Loucy (cell line): ENCODE measurements at regions not wholly inside any gene's neighbourhood (a gene's known extent, or its start where the extent isn't known, plus 50 kb on each side); places are given as distances from the start of the nearest gene placed in this dataset.

Experiments used
- H2AFZ ChIP-seq: fragments of 200-600 bp; sonication (generic); 2 replicates; pipeline ENCODE4 v1.6.0; 2016; ENCODE audit warnings: antibody characterized with exemption, mild to moderate bottlenecking, low read length, moderate library complexity
- H3F3A ChIP-seq: fragments of 200-600 bp; 2 replicates; pipeline ENCODE4 v1.6.0; 2016; ENCODE audit warnings: antibody characterized with exemption, low read depth, mild to moderate bottlenecking
- H3K27me3 ChIP-seq: fragments of 200-600 bp; sonication (generic); 2 replicates; pipeline ENCODE4 v1.6.1; 2014; ENCODE audit warnings: low read length, mild to moderate bottlenecking; ENCODE audit not compliant: insufficient read depth, poor library complexity, severe bottlenecking
- H3K36me3 ChIP-seq: fragments of 200-600 bp; sonication (generic); 2 replicates; pipeline ENCODE4 v1.6.1; 2016; ENCODE audit warnings: low read length; ENCODE audit not compliant: insufficient read depth
- H3K4me1 ChIP-seq: fragments of 200-600 bp; sonication (generic); 2 replicates; pipeline ENCODE4 v1.5.1; 2014; ENCODE audit warnings: low read length, mild to moderate bottlenecking; ENCODE audit not compliant: insufficient read depth, poor library complexity, severe bottlenecking
- H3K4me2 ChIP-seq: fragments of 200-600 bp; sonication (generic); 2 replicates; pipeline ENCODE4 v1.6.0; 2014; ENCODE audit warnings: antibody characterized with exemption, low read length, low read depth, mild to moderate bottlenecking; ENCODE audit not compliant: poor library complexity, severe bottlenecking
- H3K4me3 ChIP-seq: fragments of 200-600 bp; sonication (generic); 2 replicates; pipeline ENCODE4 v1.5.1; 2014; ENCODE audit warnings: low read length, mild to moderate bottlenecking, mixed read lengths; ENCODE audit not compliant: poor library complexity, severe bottlenecking
- H3K79me2 ChIP-seq: fragments of 200-600 bp; sonication (generic); 2 replicates; pipeline ENCODE4 v1.6.1; 2014; ENCODE audit warnings: low read length; ENCODE audit not compliant: insufficient read depth
- H3K9ac ChIP-seq: fragments of 200-600 bp; sonication (generic); 2 replicates; pipeline ENCODE4 v1.6.0; 2014; ENCODE audit warnings: mild to moderate bottlenecking, low read depth, low read length, moderate library complexity; ENCODE audit not compliant: poor library complexity, severe bottlenecking
- H3K9me2 ChIP-seq: fragments of 200-600 bp; sonication (generic); replicated peaks from 2 replicates; pipeline ENCODE4 v1.6.1; 2016; ENCODE audit warnings: low read depth, low read length, mixed read lengths
- H3K9me3 ChIP-seq: fragments of 200-600 bp; sonication (generic); 2 replicates; pipeline ENCODE4 v1.6.1; 2014; ENCODE audit warnings: mild to moderate bottlenecking, antibody characterized with exemption, low read length, low read depth; ENCODE audit not compliant: insufficient read depth
- H4K20me1 ChIP-seq: fragments of 200-600 bp; sonication (generic); 2 replicates; pipeline ENCODE4 v1.6.0; 2014; ENCODE audit warnings: antibody characterized with exemption, low read length, mild to moderate bottlenecking; ENCODE audit not compliant: insufficient read depth, poor library complexity, severe bottlenecking
- CTCF ChIP-seq: fragments of 200-600 bp; sonication (generic); conservative IDR thresholded peaks from 2 replicates; pipeline ENCODE4 v1.5.1; 2014; ENCODE audit warnings: mild to moderate bottlenecking, antibody characterized with exemption, low read length
- EZH2phosphoT487 ChIP-seq: fragments of 200-600 bp; IDR thresholded peaks from 2 replicates; pipeline ENCODE4 v1.6.1; 2018; ENCODE audit warnings: antibody characterized with exemption, mild to moderate bottlenecking, moderate library complexity, borderline replicate concordance

GRCh38 chr4:30160140-30160539, 560.0 kb upstream of the PCDH7 start:
- Histone ChIP-seq H3K9me3 (no peaks in the 10 kb centered on the region), H3K27me3 (no peaks in the 10 kb centered on the region), H3K4me1 (no peaks in the 10 kb centered on the region), H3K4me3 (no peak overlapping the region), H3K9me2 (no peaks in the 10 kb centered on the region), H3K79me2 (no peaks in the 10 kb centered on the region), H3K36me3 (no peaks in the 10 kb centered on the region), H3K9ac (no peak overlapping the region), H2AFZ (no peak overlapping the region), H3K4me2 (no peak overlapping the region), H3F3A (no peaks in the 10 kb centered on the region), H4K20me1 (no peaks in the 10 kb centered on the region)
- TF ChIP-seq CTCF (no peak), EZH2phosphoT487 (no peak)

GRCh38 chr4:30172416-30172815, 547.8 kb upstream of the PCDH7 start:
- Histone ChIP-seq H4K20me1 (no peaks in the 10 kb centered on the region), H3K79me2 (no peaks in the 10 kb centered on the region), H3K4me3 (no peak overlapping the region), H3F3A (no peaks in the 10 kb centered on the region), H3K9ac (no peak overlapping the region), H2AFZ (no peak overlapping the region), H3K9me3 (no peaks in the 10 kb centered on the region), H3K36me3 (no peaks in the 10 kb centered on the region), H3K4me1 (no peaks in the 10 kb centered on the region), H3K27me3 (no peaks in the 10 kb centered on the region), H3K9me2 (no peaks in the 10 kb centered on the region), H3K4me2 (no peak overlapping the region)
- TF ChIP-seq EZH2phosphoT487 (no peak), CTCF (no peak)

GRCh38 chr4:30181512-30181911, 538.7 kb upstream of the PCDH7 start:
- Histone ChIP-seq H4K20me1 (no peaks in the 10 kb centered on the region), H3K4me1 (no peaks in the 10 kb centered on the region), H3K9ac (no peak overlapping the region), H3K4me3 (no peak overlapping the region), H3K9me3 (no peaks in the 10 kb centered on the region), H3K4me2 (no peak overlapping the region), H3K27me3 (no peaks in the 10 kb centered on the region), H3K9me2 (no peaks in the 10 kb centered on the region), H3F3A (no peaks in the 10 kb centered on the region), H3K36me3 (no peaks in the 10 kb centered on the region), H3K79me2 (no peaks in the 10 kb centered on the region), H2AFZ (no peak overlapping the region)
- TF ChIP-seq CTCF: no peak
- no peak for TF ChIP-seq EZH2phosphoT487
